Stimulated activated CD8-positive, alpha-beta memory T cell treated with anti-CD3 and anti-CD28 coated beads, Interleukin-15, amount 100 ng/mL, for 24 hours (primary cell): ENCODE measurements at regions not wholly inside any gene's neighbourhood (a gene's known extent, or its start where the extent isn't known, plus 50 kb on each side); places are given as distances from the start of the nearest gene placed in this dataset.
A peak's percentile ranks its signal among the peaks of the same experiment; 100 is the strongest.
"Not testable (repeated sequence)": the region's sequence is repeated elsewhere in the genome, so short reads cannot be mapped to it uniquely, and the experiment has no call there.

Source experiments
- DNase-seq: peaks from one replicate; pipeline ENCODE4 v3.0.0-alpha.2; 2020; ENCODE audit warnings: low read depth

DNA sequence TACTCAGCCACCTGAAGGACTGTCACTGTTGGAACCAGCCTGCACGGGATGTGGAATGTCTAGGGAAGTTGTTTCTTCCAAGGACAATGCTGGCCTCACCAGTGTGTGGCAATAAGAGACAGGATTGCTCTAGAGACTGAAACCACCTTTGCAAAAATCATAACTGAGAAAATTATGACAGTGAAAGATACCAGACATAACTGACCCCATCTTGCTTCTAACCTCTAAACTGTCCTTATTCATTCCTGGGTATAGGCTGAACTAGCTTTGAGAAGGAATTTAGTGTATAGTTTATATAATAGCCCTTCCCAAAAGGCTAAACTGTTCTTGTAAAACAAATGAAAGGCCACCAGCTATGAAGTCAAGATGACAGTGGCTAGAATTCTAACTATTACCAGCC is 83.6 kb downstream of the IER5 start:
- DNase-seq = no peak

DNA sequence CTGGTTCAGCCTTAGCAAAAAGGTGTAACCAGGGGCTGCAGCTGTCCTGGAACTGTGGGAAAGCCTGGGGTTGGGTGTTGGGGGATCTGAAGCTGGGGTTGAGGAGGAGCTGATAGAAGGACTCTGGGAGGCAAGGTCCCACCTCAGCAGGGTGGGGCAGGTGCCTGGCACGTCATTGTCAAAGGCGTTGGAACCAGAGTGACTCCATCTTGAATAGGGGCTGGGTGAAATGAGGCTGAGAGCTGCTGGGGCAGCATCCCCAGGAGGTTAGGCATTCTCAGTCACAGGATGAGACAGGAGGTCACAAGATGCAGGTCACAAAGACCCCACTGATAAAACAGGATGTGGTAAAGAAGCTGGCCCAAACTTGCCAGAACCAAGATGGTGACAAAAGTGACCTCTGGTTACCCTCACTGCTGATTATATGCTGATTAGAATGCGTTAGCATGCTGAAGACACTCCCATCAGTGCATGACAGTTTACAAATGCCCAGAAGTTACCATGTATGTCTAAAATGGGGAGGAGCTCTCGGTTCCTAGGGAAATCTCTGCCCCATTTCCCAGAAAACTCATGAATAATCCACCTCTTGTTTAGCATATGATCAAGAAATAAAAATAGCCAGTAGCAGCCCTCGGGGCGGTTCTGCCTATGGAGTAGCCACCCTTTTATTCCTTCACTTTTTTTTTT is 85.4 kb downstream of the IER5 start:
- no peak for DNase-seq

DNA sequence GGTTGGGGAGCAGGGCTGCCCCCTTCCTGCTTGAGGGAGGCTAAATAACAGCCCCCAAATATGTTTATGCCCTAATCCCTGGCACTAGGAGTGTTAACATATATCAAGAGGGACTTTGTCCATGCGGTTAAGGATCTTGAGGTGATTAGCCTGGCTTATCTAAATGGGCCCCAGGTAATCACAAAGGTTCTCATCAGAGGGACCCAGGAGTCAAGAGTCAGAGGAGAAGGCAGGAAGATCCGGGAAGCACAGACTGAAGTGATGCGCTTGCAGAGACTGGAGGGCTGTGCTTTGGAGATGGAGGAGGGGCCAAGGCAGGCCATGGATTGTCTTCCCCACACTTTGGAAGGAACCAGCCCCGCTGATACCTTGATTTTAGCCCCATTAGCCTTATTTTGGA is 86.4 kb downstream of the IER5 start:
- DNase-seq = no peak

DNA sequence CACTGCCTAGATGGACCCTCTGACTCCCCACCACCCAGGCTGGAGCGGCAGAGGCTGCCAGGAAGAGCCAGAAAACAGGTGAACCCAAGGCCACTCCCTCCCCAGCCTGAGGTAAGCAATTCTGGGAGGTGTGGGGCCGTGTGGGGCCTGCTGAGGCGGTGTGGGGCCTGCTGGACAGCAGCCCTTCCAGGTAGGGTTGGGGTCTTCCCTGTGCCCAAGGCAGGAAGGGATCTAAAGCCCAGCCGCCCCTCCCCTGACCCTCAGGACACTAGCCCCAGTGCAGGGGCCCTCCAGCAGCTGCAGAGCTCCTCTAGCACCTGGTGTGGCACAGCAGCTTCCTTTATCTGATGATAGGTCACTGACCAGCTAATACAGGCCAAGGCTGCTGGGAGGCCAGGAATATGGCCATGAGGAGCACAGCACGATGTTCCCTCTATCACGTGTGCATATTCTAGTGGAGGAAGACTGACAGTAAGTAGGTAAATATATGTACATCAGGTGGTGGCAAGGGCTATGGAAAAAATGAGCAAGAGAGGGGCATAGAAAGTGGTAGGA is 86.9 kb downstream of the IER5 start:
- DNase-seq = no peak

DNA sequence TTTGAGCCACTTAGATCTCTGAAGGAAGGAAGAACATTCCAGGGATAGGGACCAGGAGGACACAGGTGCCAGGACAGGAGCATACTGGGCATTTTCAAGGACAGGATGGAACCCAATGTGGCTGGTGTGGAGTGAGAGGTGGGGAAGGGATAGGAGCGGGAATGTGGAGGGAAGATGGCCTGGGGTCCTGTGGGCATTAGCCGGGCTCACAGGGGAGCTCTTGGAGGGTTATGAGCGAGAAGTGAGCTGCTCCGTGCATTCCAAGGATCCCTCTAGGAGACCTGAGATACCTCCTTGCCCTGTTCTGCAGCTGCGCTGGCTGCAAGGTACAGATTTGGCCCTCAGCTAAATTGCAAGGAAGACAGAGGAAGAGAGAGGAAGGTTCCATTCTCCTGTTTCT is 87.5 kb downstream of the IER5 start:
- no peak for DNase-seq

DNA sequence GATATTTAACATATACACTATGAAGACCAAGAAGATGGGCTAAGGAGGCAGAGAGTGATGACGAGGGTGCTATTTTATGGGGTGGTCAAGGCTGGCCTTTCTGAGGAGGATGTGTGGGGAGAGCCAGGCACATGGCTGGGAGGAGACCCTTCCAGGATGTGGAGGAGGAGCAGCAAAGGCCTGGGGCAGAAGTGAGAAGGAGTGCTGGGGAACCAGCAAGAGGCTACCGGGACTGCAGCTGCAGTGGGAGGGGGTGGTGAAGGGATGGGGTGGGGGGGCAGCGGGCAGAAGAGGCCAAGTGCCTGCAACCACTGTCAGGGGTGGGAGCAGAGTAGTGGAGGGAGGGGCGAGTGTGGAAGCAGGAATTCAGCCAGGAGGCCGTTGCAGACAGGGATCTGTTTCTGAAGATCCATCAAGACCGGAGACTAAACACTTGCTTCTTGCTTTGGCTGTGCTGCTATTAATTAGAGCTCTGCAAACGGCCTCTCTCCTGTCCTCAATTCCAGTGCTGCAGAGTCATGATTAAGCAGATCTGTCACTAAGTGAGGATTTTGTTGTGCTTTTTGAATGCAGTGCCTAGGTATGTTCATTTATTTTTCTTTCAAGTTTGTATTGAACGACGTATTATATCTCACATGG is 89.9 kb downstream of the IER5 start:
- DNase-seq = no peak

DNA sequence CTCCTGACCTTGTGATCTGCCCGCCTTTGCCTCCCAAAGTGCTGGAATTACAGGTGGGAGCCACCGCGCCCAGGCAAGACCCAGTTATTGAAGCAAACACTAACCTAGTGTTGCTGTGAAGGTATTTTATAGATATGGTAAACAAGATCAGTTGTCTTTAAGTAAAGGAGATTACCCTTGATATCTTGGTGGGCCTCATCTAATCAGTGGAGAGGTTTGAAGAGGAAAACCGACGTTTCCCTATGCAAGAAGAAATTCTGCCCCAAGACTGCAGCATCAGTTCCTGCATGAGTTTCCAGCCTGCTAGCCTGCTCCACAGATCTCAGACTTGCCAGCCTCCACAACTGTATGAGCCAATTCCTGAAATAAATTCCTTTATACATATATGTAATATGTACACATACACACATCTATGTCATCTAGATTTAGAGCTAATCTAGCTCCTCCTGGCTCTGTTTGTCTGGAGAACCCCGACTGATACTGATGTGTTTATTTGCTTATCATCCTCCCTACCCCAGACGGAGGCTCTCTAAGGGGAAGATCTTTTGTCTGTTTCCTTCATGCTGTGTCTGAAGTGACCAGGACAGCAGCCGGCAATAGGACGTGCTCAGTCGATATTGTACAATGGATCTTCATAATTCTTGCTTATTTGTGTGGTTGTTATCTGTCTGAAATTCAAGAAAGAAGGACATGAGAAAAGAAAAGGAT is 90.9 kb downstream of the IER5 start:
- DNase-seq = no peak

DNA sequence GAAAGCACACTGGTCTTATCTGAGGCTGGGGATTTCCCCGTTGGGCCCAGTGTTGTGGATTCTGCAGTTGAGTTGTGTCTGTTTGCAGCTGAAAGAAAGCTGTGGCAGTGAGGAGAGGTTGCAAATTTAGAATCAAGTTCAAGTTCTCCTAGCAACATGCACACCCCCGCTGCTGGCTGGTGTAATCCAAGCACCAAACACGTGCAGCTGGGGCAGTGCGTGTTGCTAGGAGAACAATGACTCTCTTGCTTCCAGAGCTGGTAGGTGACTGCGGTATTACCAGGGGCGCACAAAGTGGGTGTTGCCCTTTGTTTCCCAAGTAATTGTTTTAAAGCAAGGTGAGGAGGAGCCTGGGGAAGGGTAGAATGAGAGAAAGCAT is 91.5 kb downstream of the IER5 start:
- no peak for DNase-seq

DNA sequence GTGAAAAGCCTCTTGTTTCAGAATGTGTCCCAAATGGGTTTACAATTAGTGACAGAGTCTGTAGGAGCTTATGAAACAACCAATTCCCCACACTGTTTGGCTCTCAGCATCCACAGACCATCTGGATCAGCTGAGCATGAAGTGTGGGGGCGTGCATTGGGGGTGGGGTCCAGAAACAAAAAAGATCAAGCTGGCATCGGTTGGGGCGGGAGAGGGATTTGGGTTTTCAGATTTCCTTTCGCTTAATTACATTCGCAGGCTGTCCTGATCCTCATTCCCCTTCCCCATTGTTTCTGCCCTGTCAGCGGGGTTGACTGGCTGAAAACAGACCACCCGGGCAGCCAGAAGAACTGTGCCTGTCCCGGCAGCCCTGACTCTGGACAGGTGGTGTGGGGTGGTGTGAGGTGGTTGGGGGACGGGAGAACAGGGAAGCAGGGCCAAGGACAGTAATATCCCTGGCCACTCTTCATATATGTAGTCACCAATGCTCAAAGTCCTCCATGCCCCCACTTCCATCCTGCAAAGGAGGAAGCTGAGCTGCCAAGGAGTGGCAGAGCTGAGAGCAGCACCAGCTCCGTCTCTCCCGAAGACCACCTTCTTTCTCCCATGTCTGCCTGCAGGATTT is 92.0 kb downstream of the IER5 start:
- DNase-seq = no peak

DNA sequence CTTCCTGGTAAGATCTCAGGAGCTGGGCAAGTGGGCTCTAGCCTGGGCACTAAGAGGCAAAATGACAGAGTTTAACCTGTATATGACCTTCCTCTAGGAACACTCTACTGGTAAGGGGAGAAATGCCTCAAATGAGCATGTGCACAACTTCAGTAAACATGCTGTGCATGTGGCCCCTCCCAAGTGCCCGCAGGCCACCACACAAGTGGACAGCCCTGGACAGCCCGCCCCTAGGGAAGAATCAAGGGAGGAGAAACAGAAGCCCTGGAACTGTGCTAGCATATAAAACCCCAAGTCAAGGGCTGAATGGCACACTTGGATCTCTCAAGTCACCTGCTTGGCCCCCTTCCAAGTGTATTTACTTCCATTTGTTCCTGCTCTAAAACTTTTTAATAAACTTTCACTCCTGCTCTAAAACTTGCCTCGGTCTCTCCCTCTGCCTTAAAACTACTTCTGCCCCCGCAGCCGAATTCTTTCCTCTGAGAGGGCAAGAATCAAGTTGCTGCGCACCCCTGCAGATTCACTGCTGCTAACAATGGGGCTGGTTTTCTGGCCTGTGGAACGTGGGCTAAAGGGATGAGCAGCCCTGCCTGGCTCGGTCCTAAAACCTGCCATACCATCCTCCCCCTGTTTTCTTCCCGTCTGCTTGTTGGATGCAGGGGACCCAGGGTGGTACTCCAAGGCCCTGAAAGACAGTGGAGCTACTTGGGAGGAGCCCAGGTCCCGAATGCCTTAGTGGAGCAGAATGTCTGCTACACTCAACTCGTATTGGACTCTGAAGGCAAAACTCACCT is 93.5 kb downstream of the IER5 start:
- DNase-seq = no peak

DNA sequence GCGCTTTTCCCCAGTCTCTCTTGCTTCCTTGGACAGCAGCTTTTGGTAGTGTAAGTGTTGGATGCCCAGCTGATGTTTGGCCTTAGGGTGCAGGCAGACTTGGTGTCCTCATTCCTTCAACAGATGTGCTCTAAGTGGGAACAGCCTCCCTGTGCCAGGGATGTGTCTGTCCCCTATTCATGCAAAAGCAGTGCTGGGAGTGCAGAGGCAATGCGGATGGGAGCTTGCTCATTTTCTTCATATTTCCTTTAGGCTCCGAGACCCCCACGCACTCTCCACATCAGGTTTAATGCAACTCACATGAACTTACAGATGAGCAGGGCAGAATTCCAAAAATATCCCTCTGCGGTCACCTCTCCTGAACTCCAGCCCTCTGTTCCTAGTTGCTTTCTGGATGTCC is 96.1 kb downstream of the IER5 start:
- DNase-seq = no peak

DNA sequence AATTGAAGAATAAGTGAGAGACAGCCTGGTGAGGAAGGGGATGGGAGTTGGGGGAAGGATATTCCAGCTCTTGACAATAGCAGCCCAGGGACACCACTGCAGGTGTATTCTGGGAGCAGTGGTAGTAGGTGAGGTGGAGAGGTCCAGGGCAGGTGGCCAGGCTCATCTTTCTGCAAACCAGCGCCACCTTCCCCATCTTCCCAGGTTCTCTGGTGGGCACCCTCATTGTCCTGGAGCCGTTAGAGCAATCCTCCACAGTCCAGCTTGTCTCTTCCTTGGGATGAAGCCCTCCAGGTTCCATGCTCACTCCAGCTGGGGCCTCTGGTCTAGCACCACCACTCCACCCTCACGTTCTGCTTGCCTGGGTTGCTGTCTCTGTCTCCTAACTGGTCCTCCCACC is 97.0 kb downstream of the IER5 start:
- no peak for DNase-seq

DNA sequence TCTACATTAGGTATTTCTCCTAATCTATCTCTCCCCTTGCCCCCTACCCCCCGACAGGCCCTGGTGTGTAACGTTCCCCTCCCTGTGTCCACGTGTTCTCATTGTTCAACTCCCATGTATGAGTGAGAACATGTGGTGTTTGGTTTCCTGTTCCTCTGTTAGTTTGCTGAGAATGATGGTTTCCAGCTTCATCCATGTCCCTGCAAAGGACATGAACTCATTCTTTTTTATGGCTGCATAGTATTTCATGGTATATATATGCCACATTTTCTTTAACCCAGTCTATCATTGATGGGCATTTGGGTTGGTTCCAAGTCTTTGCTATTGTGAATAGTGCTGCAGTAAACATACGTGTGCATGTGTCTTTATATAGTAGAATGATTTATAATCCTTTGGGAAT is 97.6 kb downstream of the IER5 start:
- DNase-seq = not testable (repeated sequence)

DNA sequence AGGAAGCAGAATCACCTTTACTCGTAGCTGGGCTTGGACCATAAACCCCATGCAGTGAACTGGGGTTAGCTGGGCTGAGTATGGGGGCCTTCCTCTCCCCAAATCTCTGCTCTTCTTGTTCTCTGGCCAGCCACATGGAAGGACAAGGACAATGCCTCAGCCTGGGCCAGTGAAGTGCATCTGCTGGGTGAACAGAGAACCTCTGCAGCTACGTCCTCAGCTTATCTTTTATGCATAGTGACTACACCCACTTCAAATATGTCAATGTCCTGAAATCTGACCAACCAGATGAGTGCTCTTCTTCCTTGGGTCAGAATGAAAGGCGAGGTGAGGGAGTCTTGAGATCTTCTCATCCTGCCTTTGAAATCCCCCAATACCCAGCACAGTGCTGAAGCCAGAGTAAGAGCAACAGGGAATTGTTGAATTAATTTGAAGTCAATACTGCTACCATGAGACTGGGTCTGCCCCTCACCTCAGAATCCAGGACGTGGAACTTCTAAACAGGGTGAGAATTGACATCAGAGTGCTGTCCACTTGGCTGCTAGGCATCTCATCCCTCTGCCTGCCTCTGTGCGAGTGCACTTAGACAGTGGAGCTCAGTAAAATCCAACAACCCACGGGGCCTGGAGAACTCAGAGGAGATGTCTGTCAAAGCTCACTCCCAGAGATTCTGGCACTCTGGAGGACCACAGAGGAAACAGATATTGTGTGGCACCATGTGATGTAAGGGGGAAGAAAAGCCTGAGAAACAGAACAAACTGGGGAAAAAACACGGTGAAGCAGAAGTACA is 99.0 kb downstream of the IER5 start:
- DNase-seq = no peak

DNA sequence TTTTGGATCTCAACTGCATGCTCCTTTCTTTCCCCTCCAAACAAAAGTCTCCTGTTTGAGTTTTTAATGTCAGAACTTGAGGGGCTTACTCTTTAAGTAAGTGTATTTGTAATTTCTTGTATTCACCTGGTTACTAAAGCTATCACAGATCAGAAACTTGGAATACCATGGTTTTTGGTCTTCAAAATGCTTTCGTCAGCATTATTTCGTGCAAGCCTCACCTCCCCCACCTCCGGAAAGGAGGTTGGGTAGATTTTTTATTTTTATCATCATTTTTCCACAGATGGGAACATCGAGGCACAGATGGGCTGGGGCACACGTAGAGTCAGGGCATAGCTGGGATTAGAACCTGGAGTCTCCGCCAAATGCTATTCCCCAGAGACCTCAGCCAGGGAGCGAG is 100.7 kb downstream of the IER5 start:
- no peak for DNase-seq

DNA sequence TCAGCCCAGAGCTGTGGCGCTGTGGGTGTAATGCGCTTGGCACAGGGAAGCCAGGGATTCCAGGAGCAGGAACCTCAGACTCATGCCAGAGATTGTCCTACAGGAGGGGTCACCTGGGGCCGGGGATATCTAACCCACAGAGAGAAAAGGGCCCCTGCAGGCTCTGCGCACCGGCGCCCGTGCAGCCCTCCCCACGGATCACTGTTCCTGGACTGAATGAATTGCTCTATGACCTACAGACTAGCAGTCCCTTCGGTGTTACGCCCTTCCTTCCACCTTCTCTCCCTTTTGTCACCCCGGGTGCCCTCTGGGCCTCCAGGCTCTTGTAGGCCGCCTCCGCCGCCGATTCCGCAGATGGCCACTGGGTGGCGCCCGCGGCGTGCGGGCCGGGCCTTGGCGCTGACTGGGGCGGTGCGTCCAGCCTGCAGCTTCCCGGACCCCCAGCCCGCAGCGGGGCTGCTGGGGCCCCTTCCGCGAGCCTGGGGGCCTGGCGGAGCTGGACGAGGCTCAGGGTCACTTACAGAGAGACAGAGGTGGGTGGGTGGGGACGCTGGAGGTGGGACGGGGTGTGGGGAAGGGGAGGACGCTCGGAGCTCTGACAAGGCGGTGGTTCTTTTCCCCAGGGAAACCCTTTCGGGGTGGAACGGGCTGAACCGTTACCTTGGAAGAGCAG is 101.3 kb downstream of the IER5 start:
- DNase-seq = peak; percentile 83

DNA sequence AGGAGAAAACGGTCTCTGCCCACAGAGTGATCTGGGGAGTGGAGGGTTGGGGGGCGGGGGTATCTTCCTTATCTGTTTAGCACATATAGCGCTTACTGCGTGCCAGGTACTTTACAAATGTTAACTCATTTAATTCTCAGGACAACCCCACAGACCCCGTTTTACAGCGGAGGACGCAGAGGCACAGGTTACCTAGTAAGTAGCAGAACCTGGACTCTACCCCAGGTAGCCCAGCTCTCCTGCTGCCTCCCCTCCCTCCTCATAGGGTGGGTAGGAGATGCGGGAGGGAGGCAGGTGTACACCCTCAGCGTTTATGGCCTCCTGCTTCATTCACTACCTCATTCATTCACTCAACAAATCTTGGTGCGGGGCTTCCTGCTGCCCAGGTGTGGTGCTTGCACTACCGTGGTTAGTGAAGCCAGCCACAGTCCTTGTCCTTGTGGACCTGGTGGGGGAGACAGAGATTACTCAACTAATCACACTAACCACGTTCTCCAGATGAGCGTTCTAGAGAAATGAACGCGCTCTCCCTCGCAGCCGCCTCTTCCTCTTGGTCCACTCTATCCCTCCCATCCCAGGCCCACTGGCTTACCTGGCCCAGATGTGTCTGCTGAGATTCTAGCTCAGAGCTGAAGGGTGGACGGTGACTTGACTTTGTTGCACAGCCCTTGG is 102.0 kb downstream of the IER5 start:
- DNase-seq = no peak

DNA sequence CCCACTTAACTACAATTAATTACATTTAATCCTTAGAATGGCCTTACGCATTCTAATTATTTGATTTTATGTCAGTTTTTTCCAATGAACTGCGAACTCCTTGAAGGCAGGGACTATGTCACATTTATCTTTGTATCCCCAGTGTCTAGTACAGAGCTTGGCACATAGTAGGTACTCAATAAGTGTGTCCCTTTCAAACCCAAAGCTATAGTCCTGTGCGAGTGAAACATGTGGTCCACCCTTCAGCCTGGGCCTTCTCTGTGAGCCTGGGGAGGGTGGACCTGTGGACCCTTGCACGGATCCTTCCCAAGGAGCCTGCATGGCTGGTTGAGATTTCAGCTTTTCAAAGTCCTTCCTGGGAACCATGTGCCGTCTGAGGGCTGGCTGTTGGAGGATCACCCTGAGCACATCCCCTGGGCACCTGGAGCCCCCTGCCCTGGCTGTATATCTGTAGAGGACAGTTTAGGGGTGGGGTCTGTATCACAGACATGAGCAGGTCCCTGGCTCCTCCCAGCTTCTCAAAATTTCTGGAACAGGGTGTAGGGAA is 103.1 kb downstream of the IER5 start:
- no peak for DNase-seq

DNA sequence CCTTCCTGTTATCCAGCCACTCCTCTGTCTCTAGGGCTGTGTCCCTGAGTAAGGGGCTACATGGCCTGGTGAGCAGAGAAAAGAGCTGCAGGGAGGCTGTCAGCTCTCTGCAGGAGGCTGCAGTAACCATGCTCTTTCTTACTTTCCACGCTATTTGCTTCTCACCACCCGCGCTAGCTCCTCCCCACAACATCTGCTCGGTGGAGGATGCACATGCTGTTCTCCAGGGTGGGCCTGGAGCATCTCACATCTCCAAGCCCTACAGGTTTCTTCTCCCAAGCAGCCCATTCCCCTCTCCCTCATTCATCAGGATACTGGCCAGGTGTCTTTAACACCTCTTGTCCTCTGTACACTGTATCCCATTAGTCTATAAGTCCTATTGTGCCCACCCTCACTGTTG is 103.8 kb downstream of the IER5 start:
- DNase-seq = no peak
